Cerebellar cortex (tissue), 1 donor: ENCODE measurements at regions not wholly inside any gene's neighbourhood (a gene's known extent, or its start where the extent isn't known, plus 50 kb on each side); places are given as distances from the start of the nearest gene placed in this dataset.

Source experiments
- DNase-seq: peaks from one replicate; pipeline ENCODE4 v3.0.0-alpha.2; 2015; ENCODE audit warnings: low spot score

DNA sequence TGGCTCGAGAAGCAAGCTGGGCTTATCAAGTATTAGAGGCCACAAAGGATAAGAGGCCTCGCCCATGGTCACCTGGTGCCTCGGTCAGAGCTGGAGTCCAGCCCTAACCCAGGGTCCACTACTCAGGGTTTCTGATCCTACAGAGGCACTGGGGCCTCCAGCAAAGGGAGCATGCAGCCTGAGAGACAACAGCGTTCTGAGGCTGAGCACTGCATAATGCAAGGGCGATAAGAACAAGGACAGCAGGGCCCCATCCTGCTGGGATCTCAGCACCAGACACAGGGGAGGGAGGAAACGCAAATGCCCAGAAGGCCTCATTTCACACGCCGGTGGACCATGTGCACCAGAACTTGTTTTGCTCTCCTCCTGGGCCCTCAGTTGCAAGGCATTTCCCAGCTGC is 63.0 kb downstream of the C5orf15 start:
- DNase-seq = no peak

DNA sequence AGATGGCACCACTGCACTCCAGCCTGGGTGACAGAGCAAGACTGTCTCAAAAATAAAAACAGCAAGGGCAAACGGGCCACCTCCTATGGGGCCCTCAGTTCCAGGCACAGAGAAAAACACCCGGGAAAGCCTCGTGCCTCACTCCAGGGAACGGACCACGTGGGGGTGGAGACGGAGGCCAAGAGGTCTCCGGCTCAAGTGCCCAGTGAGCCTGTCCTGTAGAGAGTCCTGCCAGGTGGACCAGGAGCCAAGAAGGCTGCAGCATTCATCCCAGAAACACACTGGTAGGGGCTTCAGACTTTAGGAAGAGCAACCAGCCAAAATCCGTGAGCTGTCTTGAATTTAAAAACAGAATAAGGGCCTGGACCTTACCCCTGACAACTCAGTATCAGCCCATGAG is 63.8 kb downstream of the C5orf15 start:
- no peak for DNase-seq

DNA sequence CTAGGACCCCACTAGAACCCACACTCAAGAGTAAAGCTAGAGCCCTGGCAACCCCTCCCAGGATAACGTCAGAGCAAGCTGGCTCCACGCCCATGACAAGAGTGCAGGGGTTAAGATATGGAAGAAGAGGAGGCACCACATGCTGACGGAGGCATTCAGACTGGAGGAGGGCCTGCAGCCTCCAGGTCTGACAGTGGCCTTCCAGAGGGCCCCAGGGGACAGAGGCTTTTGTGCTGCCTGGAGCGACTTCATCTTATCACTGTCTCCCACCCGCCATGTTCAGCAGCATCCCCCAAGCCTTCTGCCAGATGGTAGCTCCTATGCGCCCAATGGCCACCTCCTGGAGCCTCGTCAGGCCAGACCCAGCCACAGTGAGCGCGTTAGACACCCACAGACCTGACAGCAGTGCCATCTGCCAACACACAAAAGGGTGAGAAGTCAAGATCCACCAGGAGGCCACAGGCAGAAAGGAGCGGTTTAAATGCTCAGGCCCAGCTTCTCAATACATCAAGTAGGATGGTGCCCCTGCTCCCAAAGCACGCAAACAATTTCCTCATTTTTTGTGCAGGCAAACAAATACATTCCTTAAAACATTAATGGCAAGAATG is 65.8 kb downstream of the C5orf15 start:
- peak; percentile 28 for DNase-seq

DNA sequence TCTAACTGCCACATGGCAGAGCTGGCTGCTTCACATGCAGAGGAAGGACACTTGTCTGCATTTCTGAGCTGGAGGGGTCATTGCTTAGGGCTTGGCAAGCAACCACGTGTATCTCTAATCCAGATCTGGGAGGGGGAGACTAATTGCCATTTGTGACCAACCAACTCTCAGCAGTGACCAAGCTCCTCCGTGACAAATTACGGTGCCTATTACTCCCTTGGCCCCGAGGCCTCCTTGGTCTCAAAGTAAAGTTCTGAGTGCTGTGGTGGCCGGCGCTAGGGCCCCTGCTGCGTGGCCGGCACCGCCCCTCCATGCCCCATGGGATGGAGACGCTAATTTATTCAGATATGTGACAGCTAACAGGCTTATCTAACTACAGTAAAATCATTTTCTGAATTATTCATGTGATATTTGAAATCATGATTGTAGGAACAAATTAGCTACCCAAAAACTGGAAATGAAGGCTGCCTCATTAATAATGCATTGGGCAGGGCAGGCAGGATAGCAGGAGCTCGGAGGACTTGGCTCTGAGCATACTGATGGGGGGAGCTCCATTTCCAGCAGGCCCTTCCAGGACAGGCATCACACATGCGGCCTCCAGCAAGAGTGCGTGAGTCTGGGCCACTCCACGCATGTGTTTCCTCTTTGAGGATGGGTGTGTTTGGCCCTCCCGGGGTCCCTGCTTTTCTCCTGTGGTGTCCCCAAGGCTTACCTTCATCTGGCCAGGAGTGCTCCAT is 67.7 kb downstream of the C5orf15 start:
- no peak for DNase-seq

DNA sequence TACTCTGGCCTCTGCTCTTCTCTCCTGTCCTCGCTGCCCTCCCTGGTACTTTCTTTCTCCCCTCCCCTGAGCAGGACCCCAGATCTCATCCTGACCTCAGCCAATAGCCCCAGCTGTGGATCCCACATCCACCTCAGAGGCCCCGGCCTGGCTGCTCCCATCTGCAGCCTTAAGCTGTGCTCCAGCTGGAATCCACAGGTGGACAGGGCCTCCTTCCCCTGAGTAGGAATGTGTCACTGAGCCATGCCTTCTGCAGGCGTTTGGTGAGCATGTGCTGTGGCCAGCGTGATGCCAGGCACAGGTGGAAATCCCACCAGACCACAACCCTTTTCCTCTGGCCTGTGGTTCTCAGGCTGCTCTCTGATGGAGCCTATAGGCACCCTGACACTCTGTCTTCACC is 68.9 kb downstream of the C5orf15 start:
- DNase-seq = no peak

DNA sequence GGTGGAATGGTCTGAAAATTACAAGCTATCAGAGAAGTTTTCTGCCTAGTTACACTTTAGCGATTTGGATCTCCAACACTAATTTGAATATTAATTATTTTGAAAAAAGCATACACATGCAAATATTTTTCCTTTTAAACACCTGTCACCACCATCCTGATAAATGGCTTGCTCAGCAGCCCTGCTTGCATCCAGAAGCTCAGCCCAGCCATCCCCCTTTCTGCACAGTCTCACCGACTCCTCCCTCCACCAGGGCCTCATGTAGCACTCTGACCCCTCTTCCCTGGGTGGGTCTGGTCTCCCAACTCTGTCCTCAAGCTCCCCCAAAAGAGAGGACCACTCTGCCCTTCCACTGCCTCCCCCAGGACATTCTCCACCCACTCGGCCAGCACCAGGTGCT is 70.0 kb downstream of the C5orf15 start:
- no peak for DNase-seq

DNA sequence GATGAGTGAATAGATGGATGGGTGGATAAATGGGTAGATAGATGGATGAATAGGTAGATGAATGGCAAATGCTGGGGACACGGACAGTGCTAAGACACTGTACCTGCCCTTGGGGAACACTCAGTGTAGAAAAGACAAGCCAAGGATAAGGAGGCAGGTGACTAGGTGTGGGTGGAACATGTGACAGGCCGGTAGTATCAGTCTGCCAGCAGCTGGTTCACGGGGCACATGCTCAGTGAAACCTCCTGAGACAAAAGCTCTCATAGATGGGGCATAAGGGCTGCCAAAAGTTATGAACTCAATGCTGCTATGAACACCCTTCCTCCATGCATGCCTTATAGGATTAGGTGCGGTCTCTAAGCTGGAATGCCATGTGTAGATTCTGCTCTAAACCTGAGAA is 71.0 kb downstream of the C5orf15 start:
- no peak for DNase-seq

DNA sequence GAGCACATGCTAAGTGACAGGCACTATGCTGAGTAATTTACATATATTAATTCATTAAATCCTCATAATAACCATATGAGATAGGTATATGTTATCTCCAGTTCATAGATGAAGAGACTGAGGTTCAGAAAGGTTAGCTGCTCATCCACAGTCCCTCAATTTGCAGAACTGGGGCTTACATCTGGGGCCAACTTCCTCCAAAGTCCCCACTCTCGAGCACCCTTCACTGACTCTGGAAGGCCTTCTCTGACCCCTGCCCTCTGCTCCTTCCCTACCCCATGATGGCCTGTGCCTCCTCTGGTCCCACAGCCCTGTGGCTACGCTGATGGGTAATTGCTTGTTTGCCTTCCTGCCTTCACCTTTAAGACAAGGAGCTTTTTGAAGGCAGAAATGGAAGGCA is 71.6 kb downstream of the C5orf15 start:
- DNase-seq = no peak

DNA sequence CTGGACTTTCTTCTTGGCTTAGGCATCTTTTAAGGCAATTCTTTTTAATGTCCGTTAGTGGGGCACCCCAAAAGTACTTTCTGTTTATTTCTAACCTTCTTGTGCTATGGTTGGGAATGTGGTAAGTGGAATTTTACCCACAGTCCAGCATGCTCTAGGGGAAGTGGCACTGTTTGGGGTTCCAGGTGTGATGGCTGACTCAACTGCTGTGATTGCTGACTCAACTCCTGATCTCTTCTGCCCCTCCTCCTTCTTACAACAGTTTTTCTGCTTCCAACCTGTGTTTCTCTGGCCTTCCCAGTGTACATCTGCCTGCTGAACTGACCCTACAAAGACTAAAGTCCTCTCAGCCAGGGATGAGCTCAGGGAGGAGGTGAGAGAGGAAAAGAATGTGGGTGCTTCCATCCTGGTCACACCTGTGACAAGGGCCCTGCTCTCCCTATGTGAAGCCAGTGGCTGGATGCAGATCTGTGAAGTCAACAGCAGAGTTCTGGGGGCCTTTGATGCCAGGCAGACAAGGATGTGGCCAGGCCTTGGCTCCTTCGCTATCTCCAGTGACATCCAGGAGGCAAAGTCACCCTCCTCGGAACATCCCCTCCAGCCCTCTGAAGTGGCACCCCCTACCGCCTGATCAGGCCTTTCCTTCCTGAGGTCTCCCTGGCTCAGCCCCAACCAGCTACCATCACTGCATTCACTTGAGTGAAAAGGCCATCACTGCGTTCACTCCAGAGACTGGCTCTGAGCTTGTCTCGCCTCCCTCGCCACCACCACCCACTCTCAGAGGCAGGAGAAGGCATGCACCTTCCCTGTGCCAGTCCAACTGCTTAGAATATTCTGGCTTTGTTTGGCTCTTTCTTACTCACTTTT is 72.2 kb downstream of the C5orf15 start:
- DNase-seq = no peak

DNA sequence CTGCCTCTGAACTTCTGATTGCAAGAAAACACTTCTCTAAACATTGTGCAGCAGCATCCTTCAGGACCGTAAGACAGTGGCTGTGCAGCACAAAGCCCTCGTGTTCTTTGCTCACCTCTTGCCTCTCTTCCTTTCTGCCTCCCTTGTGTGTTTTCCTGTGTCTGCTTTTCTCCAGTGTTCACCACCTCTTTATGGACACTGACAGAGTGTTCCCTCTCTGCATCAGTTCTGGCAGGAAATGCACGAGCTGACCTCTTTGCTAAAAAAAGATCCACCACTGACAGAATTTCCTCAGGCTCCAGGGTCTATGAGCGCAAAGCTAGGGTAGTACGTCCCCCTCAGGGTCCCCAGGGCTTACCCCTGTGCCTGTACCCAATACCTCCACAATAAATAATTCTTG is 74.3 kb downstream of the C5orf15 start:
- DNase-seq = no peak

DNA sequence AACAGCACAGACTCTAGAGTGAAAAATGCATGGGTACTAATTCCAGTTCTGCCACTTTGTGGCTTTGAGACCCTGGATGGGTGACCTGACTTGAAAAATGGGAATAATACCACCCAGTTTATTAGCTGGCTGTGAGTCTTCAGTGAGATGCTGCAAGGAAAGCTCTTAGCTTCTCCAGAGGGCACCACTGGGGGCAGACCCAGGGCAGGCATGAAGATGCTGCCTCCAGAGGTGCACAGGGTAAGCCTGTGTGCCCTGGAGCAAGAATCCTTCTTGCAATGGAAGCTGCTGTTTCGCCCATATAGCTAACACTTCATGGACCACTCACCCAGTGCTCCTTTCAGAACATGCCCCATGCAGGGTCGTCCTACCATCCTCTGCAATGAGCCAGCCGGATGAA is 75.7 kb downstream of the C5orf15 start:
- DNase-seq = no peak

DNA sequence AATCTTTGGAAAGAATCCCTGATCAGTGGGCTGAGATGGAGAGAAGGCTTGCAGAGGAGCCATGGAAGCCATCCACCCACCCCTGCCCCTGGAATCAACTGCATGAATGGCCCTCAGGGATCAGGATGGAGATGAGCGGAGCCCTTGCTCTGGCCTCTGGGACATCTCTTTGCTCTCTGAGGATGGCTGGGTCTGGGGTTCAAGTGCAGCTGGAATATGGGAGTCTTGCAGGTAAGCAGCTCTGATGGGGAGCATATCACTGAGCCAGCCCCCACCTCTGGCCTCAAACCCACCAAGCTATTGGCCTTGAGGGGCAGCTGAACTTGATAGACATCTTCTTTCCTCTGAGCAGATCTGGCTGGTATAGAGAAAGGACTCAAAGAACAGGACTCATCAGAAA is 76.1 kb downstream of the C5orf15 start:
- no peak for DNase-seq

DNA sequence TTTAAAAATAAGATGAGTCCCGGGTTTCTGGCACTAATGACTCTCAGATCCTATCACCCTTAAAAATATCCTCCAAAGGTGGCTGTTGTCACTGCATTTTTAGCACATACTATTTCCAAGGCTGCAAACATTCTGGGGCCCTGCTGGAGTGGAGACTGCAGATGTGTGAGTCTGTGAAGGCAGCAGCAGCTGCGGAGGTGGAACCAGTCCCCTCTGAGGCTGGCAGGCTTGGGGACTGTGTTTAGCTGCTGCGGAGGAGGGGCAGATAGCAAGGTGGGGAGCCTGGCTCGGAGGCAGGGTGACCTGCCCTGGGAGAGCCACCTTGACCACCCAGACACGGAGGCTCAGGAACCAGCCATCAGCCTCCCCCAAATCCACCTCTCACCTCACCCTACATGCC is 77.0 kb downstream of the C5orf15 start:
- no peak for DNase-seq

DNA sequence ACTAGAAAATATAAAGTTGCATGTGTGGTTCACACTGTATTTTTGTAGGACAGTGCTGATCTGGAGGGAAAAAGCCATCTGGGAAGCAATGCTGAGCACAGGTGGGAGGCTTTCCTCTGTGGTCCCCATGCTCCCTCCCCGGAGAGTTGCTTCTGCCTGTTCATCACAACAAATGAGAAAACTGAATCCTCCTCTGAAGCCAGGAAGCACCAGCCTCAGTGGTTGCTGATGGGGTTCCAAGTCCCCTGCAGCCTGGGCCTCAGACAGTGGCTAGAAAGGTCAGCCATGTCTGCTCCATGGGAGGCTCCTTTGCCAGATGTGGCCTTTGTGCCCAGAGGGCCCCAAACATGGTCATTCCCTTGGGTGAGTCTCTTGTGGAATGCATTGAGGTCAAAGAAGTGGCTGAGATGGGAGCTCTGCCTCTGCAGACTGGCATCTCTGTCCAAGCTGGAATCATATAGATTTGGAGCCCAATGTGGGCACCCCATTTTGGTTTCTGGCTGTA is 77.6 kb downstream of the C5orf15 start:
- no peak for DNase-seq

DNA sequence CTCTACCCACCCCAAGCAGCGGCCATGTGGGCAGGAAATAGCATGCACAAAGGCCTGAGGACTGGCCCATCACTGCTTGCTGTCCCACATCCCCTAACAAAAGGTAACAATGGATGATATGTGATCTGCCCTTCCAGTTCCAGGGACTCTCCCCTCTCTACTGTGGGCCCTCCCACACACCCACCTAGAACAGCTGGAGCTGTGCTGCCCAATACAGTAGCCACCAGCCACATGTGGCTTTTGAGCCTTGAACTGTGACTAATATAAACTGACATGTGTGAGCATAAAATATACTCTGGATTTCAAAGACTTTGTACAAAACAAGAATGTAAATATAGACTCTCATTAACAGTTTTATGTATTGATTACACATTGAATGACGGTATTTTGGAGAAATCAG is 78.1 kb downstream of the C5orf15 start:
- DNase-seq = no peak

DNA sequence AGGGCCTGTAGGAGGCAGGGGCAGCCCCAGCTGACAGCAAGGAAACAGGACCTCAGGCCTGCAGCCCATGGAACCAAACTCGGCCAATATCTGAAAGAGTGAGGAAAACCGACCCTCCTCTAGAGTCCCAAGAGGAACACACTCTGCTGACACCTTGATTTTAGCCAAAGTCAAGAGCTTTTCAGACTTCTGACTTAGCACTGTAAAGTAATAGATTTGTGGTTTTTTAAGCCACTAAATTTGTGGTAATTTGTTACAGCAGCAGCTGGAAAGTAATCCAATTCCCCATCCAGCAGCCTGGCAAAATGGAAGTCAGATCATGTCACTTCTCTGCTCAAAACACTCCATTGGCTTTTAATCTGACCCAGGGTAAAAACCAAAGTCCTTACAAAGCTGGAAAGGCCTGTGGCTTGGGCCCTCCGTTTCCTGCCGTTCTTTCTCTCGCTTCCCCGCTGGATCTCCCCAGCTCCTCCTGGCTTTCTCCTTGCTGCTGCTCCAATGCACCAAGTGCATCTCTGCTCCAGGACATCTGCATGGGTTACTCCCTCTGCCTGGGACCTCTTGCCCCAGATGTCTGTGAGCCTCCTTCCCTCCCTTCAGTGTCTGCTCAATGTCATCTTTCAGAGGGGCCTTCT is 79.0 kb downstream of the C5orf15 start:
- DNase-seq = no peak

DNA sequence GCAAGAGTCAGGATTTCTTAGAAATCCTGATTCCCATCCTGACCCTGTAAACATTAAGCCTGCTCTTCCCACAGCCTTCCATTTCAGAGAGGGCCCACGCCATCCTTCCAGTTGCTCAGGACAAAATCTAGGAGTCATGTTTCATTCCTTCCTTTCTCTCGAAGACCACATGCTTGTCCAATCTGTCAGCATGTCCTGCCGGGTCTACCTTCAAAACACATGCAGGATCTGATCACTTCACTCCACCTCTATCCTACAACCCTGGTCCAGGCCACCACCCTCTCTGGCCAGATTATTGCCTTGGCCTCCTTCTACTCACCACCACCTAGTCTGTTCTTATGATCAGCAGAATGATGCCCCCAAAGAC is 79.8 kb downstream of the C5orf15 start:
- no peak for DNase-seq

DNA sequence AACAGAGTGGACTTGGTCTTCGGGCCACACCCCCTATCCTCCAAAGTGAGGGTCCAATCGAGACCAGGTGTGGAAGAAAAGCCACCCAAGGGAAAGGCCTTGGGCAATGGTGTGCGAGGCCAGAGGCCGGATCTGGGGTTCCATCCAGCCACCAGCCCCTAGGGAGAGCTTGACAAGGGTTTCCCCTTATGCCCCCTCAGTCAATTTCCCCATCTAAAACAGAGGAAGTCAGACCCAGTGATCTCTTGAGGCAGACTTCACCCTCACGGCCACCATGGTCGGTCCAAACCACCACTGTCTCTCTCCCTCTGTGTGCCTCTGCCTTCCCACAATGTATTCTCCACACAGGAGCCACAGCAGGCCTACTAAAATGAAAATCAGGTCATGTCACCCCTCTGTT is 82.9 kb downstream of the C5orf15 start:
- no peak for DNase-seq

DNA sequence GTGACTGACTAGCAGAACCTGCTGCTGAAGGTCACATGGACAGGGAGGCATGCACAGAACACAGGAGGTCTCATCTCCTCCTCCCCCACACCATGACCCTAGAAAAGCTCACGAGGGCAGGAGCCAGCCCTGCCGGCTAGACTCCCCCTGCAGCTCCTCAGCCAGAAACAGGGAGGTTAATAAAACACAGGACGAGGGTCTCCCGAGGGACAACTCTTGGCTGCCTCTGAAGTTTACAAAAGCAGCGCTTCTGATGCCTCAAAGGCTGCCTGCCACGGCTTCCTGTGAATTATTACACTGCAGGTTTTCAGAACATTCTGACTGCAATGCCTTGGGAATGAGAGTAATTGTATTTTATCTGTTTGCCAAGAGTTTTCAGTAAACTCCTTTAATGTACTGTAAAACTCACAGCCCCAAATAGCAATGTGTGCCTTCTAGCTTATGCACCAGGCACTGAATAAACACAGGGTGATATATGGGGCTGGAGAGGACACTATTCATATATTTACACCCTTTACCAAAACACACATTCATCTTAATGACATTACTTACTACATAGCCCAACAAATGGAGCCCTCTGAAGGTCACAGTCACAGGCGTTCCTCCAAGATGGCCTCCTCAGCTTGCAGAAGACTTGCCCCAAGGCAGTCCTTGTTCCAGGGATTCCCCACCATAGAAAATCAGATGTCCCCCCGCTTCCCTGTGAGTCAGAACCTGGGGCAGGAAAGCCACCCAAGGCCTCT is 83.7 kb downstream of the C5orf15 start:
- no peak for DNase-seq

DNA sequence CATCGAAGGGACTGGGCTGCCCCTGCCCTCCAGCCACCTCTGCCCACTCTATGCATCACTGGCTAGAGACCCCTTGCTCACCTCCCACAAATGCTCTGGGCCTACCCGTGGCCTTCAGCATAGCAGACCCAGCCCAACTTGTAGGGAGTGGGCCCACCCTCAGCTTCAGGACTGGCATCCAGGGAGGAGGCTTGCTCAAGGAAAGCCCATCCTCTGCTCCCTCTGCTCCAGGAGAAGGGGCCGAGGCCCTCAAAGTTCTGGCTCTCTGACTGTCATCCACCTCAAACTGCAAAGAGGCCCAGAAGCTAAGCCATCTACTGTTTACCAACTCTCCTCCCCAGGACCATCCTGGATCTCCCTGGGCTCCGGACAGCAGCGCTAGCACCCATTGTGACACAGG is 84.5 kb downstream of the C5orf15 start:
- DNase-seq = no peak

DNA sequence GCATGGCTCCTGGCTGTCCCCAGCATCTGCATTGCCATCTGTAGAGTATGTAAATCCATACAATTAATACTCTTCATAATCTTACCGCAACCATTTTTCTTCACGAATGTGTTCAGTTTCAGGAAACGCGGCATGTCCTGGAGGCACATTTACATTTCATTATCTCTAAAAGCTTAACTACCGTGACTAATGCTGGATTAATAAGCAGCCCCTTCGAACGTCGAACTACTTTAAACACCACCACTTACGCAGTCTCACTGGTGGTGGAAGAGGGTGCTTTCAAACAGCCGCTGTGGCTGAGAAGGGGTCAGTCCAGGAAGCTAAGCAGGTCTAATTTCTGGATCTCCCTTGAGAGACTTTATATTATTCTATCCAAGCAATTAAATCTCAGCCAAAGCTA is 85.6 kb downstream of the C5orf15 start:
- no peak for DNase-seq

DNA sequence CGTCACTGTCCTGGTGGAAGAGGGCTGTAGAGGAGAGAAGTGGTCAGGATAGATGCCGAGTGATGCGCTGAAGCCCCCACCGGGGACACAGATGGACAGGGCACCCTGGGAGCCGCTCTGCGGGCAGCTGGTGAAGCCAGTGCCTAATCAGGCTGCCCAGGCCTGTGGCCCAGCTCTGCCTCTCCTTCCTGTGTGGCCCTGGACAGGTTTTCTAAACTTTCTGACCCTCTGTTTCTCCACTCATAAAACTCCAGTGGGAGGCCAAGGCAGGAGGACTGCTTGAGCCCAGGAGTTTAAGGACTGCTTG is 86.1 kb downstream of the C5orf15 start:
- DNase-seq = no peak
